Rectal smooth muscle tissue (tissue), 1 donor: ENCODE measurements at regions not wholly inside any gene's neighbourhood (a gene's known extent, or its start where the extent isn't known, plus 50 kb on each side); places are given as distances from the start of the nearest gene placed in this dataset.

Experiments used
- H3K27ac ChIP-seq: one replicate; pipeline ENCODE4 v1.7.0; 2013; ENCODE audit warnings: low read depth, low read length, inconsistent platforms
- H3K27me3 ChIP-seq: one replicate; pipeline ENCODE4 v1.7.0; 2013; ENCODE audit warnings: low read length; ENCODE audit not compliant: control insufficient read depth, insufficient read depth
- H3K36me3 ChIP-seq: one replicate; pipeline ENCODE4 v1.7.0; 2013; ENCODE audit warnings: low read length; ENCODE audit not compliant: control insufficient read depth, insufficient read depth
- H3K4me1 ChIP-seq: one replicate; pipeline ENCODE4 v1.7.0; 2013; ENCODE audit warnings: low read length; ENCODE audit not compliant: control insufficient read depth, insufficient read depth
- H3K4me3 ChIP-seq: one replicate; pipeline ENCODE4 v1.7.0; 2013; ENCODE audit warnings: low read length
- H3K9ac ChIP-seq: one replicate; pipeline ENCODE4 v1.7.0; 2013; ENCODE audit warnings: low read length

DNA sequence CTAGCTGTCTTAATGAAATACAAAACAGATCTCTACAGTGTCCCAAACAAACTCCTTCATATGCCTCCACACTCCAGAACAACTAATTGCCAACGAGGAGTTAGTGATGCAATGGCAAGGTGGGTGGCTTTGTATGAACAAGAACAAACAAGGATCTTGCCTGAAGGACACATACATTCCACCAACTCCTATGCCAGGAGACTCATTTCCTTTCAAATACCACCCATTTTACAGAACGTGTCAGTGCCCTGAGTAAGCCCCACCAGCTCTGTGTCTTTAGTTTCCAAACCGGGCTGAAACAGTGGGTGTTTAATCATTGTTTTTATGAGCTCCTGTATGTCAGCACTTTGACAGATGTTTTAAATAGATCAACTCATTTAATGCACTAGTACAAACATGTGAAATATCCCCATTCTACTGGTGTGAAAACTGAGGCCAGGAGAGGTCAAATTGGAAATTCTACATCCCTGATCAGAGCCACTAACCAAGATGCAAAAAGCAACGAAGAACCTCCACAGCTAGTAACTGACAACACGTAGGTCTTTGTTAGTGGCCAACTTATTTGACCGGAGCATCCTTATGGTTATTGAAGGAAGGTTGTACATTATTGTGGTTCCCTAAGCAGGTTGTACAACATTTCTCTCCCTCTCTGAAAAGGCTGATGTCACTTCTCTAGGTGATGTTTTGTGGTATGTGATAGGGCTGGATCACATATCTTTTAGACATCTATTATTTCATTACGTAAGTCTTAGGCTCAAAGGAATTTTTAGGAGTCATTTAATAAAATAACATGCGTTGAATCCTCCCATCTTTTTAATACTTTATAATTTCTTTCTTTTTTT lies 534.9 kb upstream of the TNP1 start:
- no peak overlapping the region for H3K4me3 ChIP-seq
- H3K36me3 ChIP-seq = no peaks in the 10 kb centered on the region
- no peaks in the 10 kb centered on the region for H3K27me3 ChIP-seq
- H3K4me1 ChIP-seq = peaks cover 18% of the 10 kb centered on the region
- H3K27ac ChIP-seq = peak overlapping the region; percentile 21
- H3K9ac ChIP-seq = no peak overlapping the region

DNA sequence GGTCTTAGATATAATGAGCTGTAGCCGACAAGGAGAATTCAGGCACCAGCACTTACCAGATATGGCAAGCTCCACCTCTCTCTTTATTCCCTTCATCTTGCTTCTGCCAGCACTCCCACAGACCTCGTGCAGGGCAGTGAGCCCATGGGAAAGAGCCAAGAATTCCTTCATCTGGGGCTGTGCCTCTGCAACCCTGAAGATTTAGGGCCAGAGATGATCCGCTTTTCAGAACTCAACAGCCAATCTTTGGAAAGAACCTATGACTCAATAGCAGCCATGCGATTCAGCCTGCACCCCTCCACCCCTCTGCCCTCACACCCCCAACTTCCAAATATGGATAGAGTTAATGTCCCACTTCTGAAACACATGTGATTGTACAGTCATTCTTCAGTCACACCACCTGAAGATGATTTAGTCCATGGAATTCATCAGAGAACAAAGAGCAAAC lies 533.7 kb upstream of the TNP1 start:
- Histone ChIP-seq H3K4me3 (no peak overlapping the region), H3K4me1 (peaks cover 18% of the 10 kb centered on the region), H3K27ac (peak overlapping the region; percentile 77)

GRCh38 chr2:217392930-217393584 lies 533.2 kb upstream of the TNP1 start:
- Histone ChIP-seq H3K27ac (peak overlapping the region; percentile 77), H3K4me1 (peaks cover 18% of the 10 kb centered on the region), H3K9ac (no peak overlapping the region), H3K27me3 (no peaks in the 10 kb centered on the region), H3K36me3 (no peaks in the 10 kb centered on the region), H3K4me3 (no peak overlapping the region)

More for the DNA sequence above, 533.7 kb upstream of the TNP1 start:
- Histone ChIP-seq H3K9ac (no peak overlapping the region), H3K27me3 (no peaks in the 10 kb centered on the region), H3K36me3 (no peaks in the 10 kb centered on the region)

DNA sequence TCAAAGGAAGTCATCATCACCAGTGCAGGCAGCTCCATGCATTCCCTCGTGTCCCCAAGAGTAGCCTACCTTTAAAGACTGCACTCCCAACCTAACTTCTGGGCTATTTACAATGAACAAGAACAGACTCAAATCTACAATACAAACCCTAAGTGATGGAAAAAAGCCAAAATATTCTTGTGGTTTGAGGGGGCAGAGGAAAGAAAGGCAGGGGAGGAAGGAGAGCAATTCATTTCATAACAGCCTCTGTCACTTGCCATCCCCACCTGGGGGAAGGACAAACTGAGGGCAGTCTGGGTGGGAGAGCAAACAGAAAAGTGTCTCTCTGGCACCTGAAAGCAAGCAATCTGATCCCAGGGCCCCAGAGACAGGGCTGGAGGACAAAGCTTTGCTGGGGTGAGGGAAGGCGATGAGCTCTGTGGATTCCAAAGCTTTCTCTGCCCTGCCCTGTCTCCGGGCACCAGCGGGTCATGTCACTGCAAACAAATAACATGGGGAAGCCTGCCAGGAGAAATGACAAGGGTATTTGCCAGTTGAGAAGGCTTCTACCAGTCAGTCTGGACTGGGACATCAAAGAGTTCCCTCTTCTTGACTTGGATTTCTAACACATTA lies 528.0 kb upstream of the TNP1 start:
- Histone ChIP-seq H3K27ac (no peak overlapping the region), H3K4me3 (no peak overlapping the region), H3K27me3 (no peaks in the 10 kb centered on the region)

GRCh38 chr2:217386041-217386440 lies 526.2 kb upstream of the TNP1 start:
- peaks cover 6% of the 10 kb centered on the region for H3K4me1 ChIP-seq
- no peaks in the 10 kb centered on the region for H3K36me3 ChIP-seq
- no peak overlapping the region for H3K27ac ChIP-seq
- H3K9ac ChIP-seq = no peak overlapping the region
- no peaks in the 10 kb centered on the region for H3K27me3 ChIP-seq
- no peak overlapping the region for H3K4me3 ChIP-seq

More for the DNA sequence above, 528.0 kb upstream of the TNP1 start:
- no peak overlapping the region for H3K9ac ChIP-seq
- H3K36me3 ChIP-seq = no peaks in the 10 kb centered on the region
- peaks cover 8% of the 10 kb centered on the region for H3K4me1 ChIP-seq

- H3K27ac ChIP-seq = no peak overlapping the region
- no peak overlapping the region for H3K9ac ChIP-seq
- H3K36me3 ChIP-seq = no peaks in the 10 kb centered on the region
- no peaks in the 10 kb centered on the region for H3K27me3 ChIP-seq
- H3K4me3 ChIP-seq = no peak overlapping the region
- H3K4me1 ChIP-seq = peaks cover 6% of the 10 kb centered on the region
Observed at GRCh38 chr2:217383620-217384019, 523.8 kb upstream of the TNP1 start.

DNA sequence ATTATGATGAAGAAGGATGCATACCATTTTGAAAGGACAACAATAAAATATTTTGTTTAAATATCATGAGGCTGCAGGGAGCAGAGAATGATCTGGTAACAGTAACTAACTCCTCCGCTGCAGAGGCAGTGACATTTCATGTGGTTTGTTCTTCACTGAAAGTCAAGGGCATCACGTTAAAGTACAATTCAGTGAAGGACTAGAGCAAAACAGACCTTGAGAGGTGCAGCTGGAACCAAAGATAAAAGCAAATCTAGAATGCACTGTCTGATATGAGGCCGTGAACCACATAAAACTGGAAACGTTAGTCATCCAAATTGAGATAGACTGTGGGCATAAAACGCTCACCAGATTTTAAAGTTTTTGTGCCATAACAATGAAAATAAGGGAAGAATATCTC lies 522.9 kb upstream of the TNP1 start:
- no peaks in the 10 kb centered on the region for H3K36me3 ChIP-seq
- no peak overlapping the region for H3K27ac ChIP-seq
- H3K4me1 ChIP-seq = peaks cover 6% of the 10 kb centered on the region
- no peak overlapping the region for H3K4me3 ChIP-seq
- no peak overlapping the region for H3K9ac ChIP-seq
- H3K27me3 ChIP-seq = no peaks in the 10 kb centered on the region

- peaks cover 7% of the 10 kb centered on the region for H3K4me1 ChIP-seq
- H3K4me3 ChIP-seq = no peak overlapping the region
- H3K27me3 ChIP-seq = no peaks in the 10 kb centered on the region
- H3K9ac ChIP-seq = no peak overlapping the region
- no peak overlapping the region for H3K27ac ChIP-seq
- no peaks in the 10 kb centered on the region for H3K36me3 ChIP-seq
Observed at GRCh38 chr2:217379807-217380206, 519.9 kb upstream of the TNP1 start.

DNA sequence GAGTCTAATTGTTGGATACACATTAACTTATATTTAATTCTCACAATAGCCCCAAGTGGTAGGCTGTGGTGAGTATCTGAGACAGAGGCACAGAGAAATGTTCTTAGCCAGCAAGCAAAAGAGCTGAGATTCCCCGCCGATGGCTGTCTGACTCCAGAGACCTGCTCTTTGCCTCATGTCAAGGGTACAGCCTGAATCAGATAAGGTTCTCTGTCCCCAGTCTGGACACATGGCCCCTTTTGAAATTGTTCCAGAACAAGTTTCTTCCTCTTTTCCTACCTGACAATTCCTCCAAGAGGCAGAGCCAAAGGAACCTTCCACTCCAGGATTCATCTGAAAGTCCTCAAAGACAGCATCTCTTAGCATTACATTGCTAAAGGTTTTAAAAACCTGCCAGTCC lies 512.9 kb upstream of the TNP1 start:
- Histone ChIP-seq H3K4me1 (peaks cover 4% of the 10 kb centered on the region), H3K27me3 (no peaks in the 10 kb centered on the region), H3K9ac (no peak overlapping the region), H3K4me3 (no peak overlapping the region), H3K36me3 (no peaks in the 10 kb centered on the region), H3K27ac (no peak overlapping the region)

DNA sequence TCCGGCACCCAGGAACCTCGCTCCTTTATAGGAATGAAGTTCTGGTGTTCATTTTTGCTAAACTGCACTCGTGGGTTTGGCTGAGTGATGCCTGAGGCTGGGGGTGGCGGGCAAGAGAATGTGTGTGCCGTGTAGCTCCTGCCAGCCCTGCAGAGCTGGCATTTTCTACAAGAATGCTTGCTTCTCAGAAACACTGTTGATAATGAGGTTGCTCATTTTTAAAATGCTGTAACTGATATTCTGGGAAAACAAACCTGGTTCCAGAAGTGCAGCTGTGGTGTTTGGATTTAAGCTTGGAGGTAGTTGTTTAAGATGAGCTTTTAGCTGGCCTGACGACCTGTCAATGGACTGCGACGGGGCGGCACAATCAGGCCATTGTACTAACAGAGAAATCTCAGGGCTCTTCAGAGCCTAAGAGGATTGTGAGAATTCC lies 511.9 kb upstream of the TNP1 start:
- no peak overlapping the region for H3K4me3 ChIP-seq
- H3K36me3 ChIP-seq = no peaks in the 10 kb centered on the region
- H3K27ac ChIP-seq = no peak overlapping the region
- H3K4me1 ChIP-seq = peaks cover 4% of the 10 kb centered on the region
- no peaks in the 10 kb centered on the region for H3K27me3 ChIP-seq
- no peak overlapping the region for H3K9ac ChIP-seq

- Histone ChIP-seq H3K4me3 (no peak overlapping the region), H3K27ac (no peak overlapping the region), H3K9ac (no peak overlapping the region), H3K4me1 (peaks cover 4% of the 10 kb centered on the region), H3K27me3 (no peaks in the 10 kb centered on the region), H3K36me3 (no peaks in the 10 kb centered on the region)
Observed at GRCh38 chr2:217370391-217370790, 510.5 kb upstream of the TNP1 start.

DNA sequence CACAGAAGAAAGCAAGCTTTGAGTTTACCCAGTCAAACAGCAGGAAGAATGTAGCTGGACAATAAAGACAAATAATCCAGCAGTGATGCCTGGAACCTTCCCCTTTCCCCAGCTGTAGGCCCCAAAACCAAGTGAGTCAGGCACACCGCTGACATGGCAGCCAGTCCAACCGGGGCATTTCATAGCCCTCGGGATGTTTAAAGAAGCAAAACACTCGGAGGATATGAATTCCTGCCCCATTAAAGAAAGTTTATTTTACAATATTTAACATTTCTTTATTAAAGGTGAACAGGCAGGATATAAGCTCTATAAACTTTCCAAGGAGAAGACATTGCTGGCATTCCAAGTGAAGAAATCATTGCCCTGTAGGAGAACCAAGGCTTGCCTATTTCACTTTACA lies 507.6 kb upstream of the TNP1 start:
- H3K36me3 ChIP-seq = no peaks in the 10 kb centered on the region
- H3K4me1 ChIP-seq = peaks cover 6% of the 10 kb centered on the region
- no peak overlapping the region for H3K9ac ChIP-seq
- no peak overlapping the region for H3K27ac ChIP-seq
- no peaks in the 10 kb centered on the region for H3K27me3 ChIP-seq
- no peak overlapping the region for H3K4me3 ChIP-seq
